Choroid plexus epithelial cell (primary cell): ENCODE measurements at regions not wholly inside any gene's neighbourhood (a gene's known extent, or its start where the extent isn't known, plus 50 kb on each side); places are given as distances from the start of the nearest gene placed in this dataset.

ENCODE experiments used
- DNase-seq: peaks from one replicate; pipeline ENCODE4 v3.0.0-alpha.2; 2010; ENCODE audit warnings: low read depth
- H3K4me3 ChIP-seq: 2 replicates; pipeline ENCODE4 v1.5.1; 2011; ENCODE audit warnings: low read depth, mild to moderate bottlenecking, control low read depth, low read length, moderate library complexity
- TF ChIP-seq, protein P1 (sequence below): conservative IDR thresholded peaks from 2 replicates; pipeline ENCODE4 v1.5.1; 2011; ENCODE audit warnings: low read depth, mild to moderate bottlenecking, control low read depth, inconsistent platforms, low read length, moderate library complexity

GRCh38 chr13:85525411-85525810 lies 273.8 kb downstream of the SLITRK6 start:
- DNase-seq: peak; percentile 13
- H3K4me3 ChIP-seq: no peak overlapping the region
- TF ChIP-seq, protein P1, sequence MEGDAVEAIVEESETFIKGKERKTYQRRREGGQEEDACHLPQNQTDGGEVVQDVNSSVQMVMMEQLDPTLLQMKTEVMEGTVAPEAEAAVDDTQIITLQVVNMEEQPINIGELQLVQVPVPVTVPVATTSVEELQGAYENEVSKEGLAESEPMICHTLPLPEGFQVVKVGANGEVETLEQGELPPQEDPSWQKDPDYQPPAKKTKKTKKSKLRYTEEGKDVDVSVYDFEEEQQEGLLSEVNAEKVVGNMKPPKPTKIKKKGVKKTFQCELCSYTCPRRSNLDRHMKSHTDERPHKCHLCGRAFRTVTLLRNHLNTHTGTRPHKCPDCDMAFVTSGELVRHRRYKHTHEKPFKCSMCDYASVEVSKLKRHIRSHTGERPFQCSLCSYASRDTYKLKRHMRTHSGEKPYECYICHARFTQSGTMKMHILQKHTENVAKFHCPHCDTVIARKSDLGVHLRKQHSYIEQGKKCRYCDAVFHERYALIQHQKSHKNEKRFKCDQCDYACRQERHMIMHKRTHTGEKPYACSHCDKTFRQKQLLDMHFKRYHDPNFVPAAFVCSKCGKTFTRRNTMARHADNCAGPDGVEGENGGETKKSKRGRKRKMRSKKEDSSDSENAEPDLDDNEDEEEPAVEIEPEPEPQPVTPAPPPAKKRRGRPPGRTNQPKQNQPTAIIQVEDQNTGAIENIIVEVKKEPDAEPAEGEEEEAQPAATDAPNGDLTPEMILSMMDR: no peak

DNA sequence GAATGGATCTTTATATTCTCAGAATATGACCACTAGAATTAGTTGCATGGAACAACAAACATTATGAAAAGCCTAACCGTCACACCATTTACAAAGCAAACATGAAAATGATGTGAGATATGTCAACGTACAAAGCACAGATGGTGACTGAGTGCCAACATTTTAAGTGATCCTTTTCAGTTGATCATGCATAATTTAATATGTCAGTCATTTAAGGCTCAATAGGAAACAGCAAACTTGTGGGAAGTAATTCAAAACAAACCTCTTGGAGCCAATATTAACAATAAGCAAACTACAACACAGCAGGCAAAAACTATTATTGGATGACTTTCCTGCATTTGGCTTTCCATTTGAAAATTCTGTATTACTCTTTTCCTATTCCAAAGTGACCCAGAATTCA lies 277.6 kb downstream of the SLITRK6 start:
- TF ChIP-seq, protein P1: no peak
- DNase-seq: no peak
- H3K4me3 ChIP-seq: no peak overlapping the region

DNA sequence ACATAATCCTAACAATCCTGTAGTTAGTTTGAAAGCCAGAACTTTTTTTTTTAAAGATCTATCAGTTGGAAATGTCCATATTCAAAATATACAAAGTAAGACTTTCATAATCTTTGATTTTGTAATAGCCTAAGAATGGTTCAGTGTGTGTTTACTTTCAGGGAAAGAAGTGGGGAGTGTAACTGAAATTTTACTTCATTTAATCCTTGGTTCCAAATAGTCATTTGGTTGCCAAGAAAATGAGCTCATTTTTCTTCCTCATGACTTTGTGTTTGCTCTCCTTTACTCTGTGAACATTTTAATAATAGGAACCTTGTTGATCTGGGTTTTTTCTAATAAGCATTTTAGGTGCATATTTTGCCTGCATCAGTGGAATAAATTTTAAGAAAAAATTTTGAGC lies 278.8 kb downstream of the SLITRK6 start:
- TF ChIP-seq, protein P1: no peak
- no peak overlapping the region for H3K4me3 ChIP-seq
- peak; percentile 74 for DNase-seq

DNA sequence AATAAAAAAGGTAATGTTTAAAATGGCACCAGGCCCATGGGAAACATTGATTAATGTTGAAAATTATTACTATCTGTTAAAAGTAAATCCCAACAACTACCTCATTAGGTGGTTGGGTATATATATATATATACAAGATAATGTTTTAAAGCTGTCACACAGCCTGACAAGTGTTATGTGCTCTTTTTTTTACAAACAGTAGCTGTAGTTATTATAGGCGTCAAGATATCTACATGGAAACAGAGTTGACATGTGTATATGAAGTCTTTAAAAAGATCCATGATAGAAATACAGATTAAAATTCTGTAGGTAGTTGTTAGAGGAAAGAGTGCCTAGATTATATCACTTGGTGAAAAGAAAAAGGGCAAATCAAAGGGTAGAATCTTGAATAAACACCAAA lies 279.9 kb downstream of the SLITRK6 start:
- no peak overlapping the region for H3K4me3 ChIP-seq
- DNase-seq: no peak
- TF ChIP-seq, protein P1: no peak

DNA sequence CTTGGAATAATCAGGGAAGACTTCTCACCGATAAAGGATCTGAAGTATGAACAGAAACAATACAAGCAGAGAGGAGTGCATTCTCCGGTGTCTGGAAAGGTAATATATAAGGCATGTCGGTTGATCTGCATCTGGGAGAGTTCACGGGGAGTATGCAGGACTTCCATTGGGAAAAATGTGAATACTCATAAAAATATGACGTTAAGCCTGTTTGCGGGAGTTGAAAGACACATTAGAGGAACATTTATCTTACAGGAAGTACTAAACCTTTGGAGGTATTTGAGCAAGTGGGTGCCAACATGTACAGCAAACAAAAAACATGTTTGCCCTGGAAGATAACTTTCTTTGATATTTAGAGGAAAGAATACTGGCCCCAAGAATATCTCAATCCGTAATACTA lies 286.8 kb downstream of the SLITRK6 start:
- H3K4me3 ChIP-seq: no peak overlapping the region
- TF ChIP-seq, protein P1: no peak
- no peak for DNase-seq

GRCh38 chr13:85509512-85509911 lies 289.7 kb downstream of the SLITRK6 start:
- DNase-seq: peak; percentile 64
- TF ChIP-seq, protein P1: no peak
- no peak overlapping the region for H3K4me3 ChIP-seq

- H3K4me3 ChIP-seq: no peak overlapping the region
- TF ChIP-seq, protein P1: peak; percentile 27
- DNase-seq: peak; percentile 63
Observed at GRCh38 chr13:85508683-85509329, 290.4 kb downstream of the SLITRK6 start.
